Non-pigmented ciliary epithelial cell (primary cell): ENCODE measurements at regions not wholly inside any gene's neighbourhood (a gene's known extent, or its start where the extent isn't known, plus 50 kb on each side); places are given as distances from the start of the nearest gene placed in this dataset.

Experiments
- DNase-seq: peaks from one replicate; pipeline ENCODE4 v3.0.0-alpha.2; 2010; ENCODE audit warnings: low read depth

- no peak for DNase-seq
Measured at GRCh38 chr12:5230156-5230555, 186.5 kb downstream of the KCNA5 start.

GRCh38 chr12:5230861-5231260 lies 187.2 kb downstream of the KCNA5 start:
- DNase-seq = no peak

- DNase-seq = no peak
Measured at GRCh38 chr12:5232291-5232690, 188.6 kb downstream of the KCNA5 start.

GRCh38 chr12:5232826-5233500 lies 189.3 kb downstream of the KCNA5 start:
- DNase-seq = no peak

- DNase-seq = no peak
Measured at GRCh38 chr12:5236022-5236640, 192.5 kb downstream of the KCNA5 start.

GRCh38 chr12:5242440-5242839 lies 189.5 kb upstream of the NTF3 start:
- DNase-seq = no peak

- no peak for DNase-seq
Measured at GRCh38 chr12:5243014-5243413, 188.9 kb upstream of the NTF3 start.

- no peak for DNase-seq
Measured at GRCh38 chr12:5244513-5244972, 187.4 kb upstream of the NTF3 start.

- DNase-seq = no peak
Measured at GRCh38 chr12:5246196-5246595, 185.7 kb upstream of the NTF3 start.

- DNase-seq = no peak
Measured at GRCh38 chr12:5247144-5247543, 184.8 kb upstream of the NTF3 start.

- no peak for DNase-seq
Measured at GRCh38 chr12:5248230-5248629, 183.7 kb upstream of the NTF3 start.

- DNase-seq = no peak
Measured at GRCh38 chr12:5248999-5249526, 182.8 kb upstream of the NTF3 start.

- DNase-seq = no peak
Measured at GRCh38 chr12:5251092-5251491, 180.8 kb upstream of the NTF3 start.

GRCh38 chr12:5251786-5252185 lies 180.1 kb upstream of the NTF3 start:
- no peak for DNase-seq

GRCh38 chr12:5254703-5255102 lies 177.2 kb upstream of the NTF3 start:
- DNase-seq = no peak

- DNase-seq = no peak
Measured at GRCh38 chr12:5257763-5258495, 174.0 kb upstream of the NTF3 start.

- no peak for DNase-seq
Measured at GRCh38 chr12:5258498-5258897, 173.4 kb upstream of the NTF3 start.

GRCh38 chr12:5258926-5259325 lies 173.0 kb upstream of the NTF3 start:
- DNase-seq = no peak

- no peak for DNase-seq
Measured at GRCh38 chr12:5259523-5259922, 172.4 kb upstream of the NTF3 start.

GRCh38 chr12:5260086-5260485 lies 171.8 kb upstream of the NTF3 start:
- DNase-seq = no peak

GRCh38 chr12:5260591-5261086 lies 171.3 kb upstream of the NTF3 start:
- no peak for DNase-seq

GRCh38 chr12:5262450-5262849 lies 169.5 kb upstream of the NTF3 start:
- DNase-seq = no peak

GRCh38 chr12:5262885-5263284 lies 169.0 kb upstream of the NTF3 start:
- DNase-seq = no peak
